AG09309 (cell line): ENCODE measurements at regions not wholly inside any gene's neighbourhood (a gene's known extent, or its start where the extent isn't known, plus 50 kb on each side); places are given as distances from the start of the nearest gene placed in this dataset.

Experiments
- DNase-seq: peaks from one replicate; pipeline ENCODE4 v3.0.0-alpha.2; 2010; ENCODE audit warnings: low read depth
- H3K4me3 ChIP-seq: 2 replicates; pipeline ENCODE4 v1.5.1; 2011; ENCODE audit warnings: mild to moderate bottlenecking, low read depth, low read length, moderate library complexity; ENCODE audit not compliant: control insufficient read depth
- CTCF ChIP-seq: IDR thresholded peaks from 2 replicates; pipeline ENCODE4 v1.5.1; 2011; ENCODE audit warnings: mild to moderate bottlenecking, low read depth, low read length, inconsistent platforms; ENCODE audit not compliant: insufficient read depth, control insufficient read depth; ENCODE audit errors: missing control alignments

- TF ChIP-seq CTCF, result no peak
These were observed 200.9 kb upstream of the ZPLD1 start for GRCh38 chr3:102233881-102234280.

GRCh38 chr3:102235679-102236078 is 199.1 kb upstream of the ZPLD1 start:
- peak; percentile 33 for TF ChIP-seq CTCF
- DNase-seq, result no peak
- H3K4me3 ChIP-seq, result no peak overlapping the region

More at GRCh38 chr3:102233881-102234280, 200.9 kb upstream of the ZPLD1 start:
- no peak for DNase-seq
- H3K4me3 ChIP-seq, result no peak overlapping the region

GRCh38 chr3:102237181-102237580 is 197.6 kb upstream of the ZPLD1 start:
- H3K4me3 ChIP-seq, result no peak overlapping the region
- no peak for DNase-seq
- no peak for TF ChIP-seq CTCF

GRCh38 chr3:102237838-102238237 is 197.0 kb upstream of the ZPLD1 start:
- TF ChIP-seq CTCF, result no peak
- no peak for DNase-seq
- H3K4me3 ChIP-seq, result no peak overlapping the region

GRCh38 chr3:102238362-102238761 is 196.5 kb upstream of the ZPLD1 start:
- no peak overlapping the region for H3K4me3 ChIP-seq
- TF ChIP-seq CTCF, result no peak
- no peak for DNase-seq

GRCh38 chr3:102240720-102241119 is 194.1 kb upstream of the ZPLD1 start:
- TF ChIP-seq CTCF, result no peak
- H3K4me3 ChIP-seq, result no peak overlapping the region
- DNase-seq, result no peak
